ENCODE measurements at regions not wholly inside any gene's neighbourhood (a gene's known extent, or its start where the extent isn't known, plus 50 kb on each side); places are given as distances from the start of the nearest gene placed in this dataset.

- TF ChIP-seq, protein P1, sequence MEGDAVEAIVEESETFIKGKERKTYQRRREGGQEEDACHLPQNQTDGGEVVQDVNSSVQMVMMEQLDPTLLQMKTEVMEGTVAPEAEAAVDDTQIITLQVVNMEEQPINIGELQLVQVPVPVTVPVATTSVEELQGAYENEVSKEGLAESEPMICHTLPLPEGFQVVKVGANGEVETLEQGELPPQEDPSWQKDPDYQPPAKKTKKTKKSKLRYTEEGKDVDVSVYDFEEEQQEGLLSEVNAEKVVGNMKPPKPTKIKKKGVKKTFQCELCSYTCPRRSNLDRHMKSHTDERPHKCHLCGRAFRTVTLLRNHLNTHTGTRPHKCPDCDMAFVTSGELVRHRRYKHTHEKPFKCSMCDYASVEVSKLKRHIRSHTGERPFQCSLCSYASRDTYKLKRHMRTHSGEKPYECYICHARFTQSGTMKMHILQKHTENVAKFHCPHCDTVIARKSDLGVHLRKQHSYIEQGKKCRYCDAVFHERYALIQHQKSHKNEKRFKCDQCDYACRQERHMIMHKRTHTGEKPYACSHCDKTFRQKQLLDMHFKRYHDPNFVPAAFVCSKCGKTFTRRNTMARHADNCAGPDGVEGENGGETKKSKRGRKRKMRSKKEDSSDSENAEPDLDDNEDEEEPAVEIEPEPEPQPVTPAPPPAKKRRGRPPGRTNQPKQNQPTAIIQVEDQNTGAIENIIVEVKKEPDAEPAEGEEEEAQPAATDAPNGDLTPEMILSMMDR (IDR thresholded peaks at IDR 0.05): no peak
- no peak for TF ChIP-seq POLR2A (IDR thresholded peaks at IDR 0.05)
- TF ChIP-seq POLR2AphosphoS5 (IDR thresholded peaks at IDR 0.05): no peak
- no peak for TF ChIP-seq EP300 (IDR thresholded peaks at IDR 0.05; ENCODE audit: low read depth)
These were observed 101.5 kb downstream of the C1orf94 start for GRCh38 chr1:34278211-34278610.
